Smooth muscle cell (in vitro differentiated cells): ENCODE measurements at regions not wholly inside any gene's neighbourhood (a gene's known extent, or its start where the extent isn't known, plus 50 kb on each side); places are given as distances from the start of the nearest gene placed in this dataset.

Source experiments
- DNase-seq: peaks from one replicate; lab custom pipeline; 2025; ENCODE audit not compliant: unreplicated experiment; lab: John Stamatoyannopoulos, UW
- H2AFZ ChIP-seq: fragments of 200-600 bp; sonication (generic); 2 replicates; pipeline ENCODE4 v1.6.0; 2016; ENCODE audit warnings: antibody characterized with exemption, low read depth, mild to moderate bottlenecking
- H3F3A ChIP-seq: fragments of 200-600 bp; sonication (generic); 2 replicates; pipeline ENCODE4 v1.6.0; 2017; ENCODE audit warnings: antibody characterized with exemption, low read depth
- H3K27ac ChIP-seq: fragments of 200-600 bp; sonication (generic); 2 replicates; pipeline ENCODE4 v1.5.1; 2016; ENCODE audit warnings: low read depth, mild to moderate bottlenecking
- H3K27me3 ChIP-seq: fragments of 200-600 bp; sonication (generic); 2 replicates; pipeline ENCODE4 v1.6.1; 2016; ENCODE audit warnings: low read depth, mild to moderate bottlenecking
- H3K36me3 ChIP-seq: fragments of 200-600 bp; sonication (generic); 2 replicates; pipeline ENCODE4 v1.5.1; 2016; ENCODE audit warnings: low read depth
- H3K4me1 ChIP-seq: fragments of 200-600 bp; sonication (generic); 2 replicates; pipeline ENCODE4 v1.5.1; 2016; ENCODE audit warnings: low read depth
- H3K4me2 ChIP-seq: fragments of 200-600 bp; sonication (generic); 2 replicates; pipeline ENCODE4 v1.6.0; 2016; ENCODE audit warnings: mild to moderate bottlenecking
- H3K4me3 ChIP-seq: fragments of 200-600 bp; sonication (generic); 2 replicates; pipeline ENCODE4 v1.5.1; 2016; ENCODE audit warnings: mild to moderate bottlenecking
- H3K79me2 ChIP-seq: fragments of 200-600 bp; sonication (generic); 2 replicates; pipeline ENCODE4 v1.6.0; 2016; ENCODE audit warnings: low read depth, mild to moderate bottlenecking
- H3K9ac ChIP-seq: fragments of 200-600 bp; sonication (generic); 2 replicates; pipeline ENCODE4 v1.6.0; 2016; ENCODE audit warnings: low read depth
- H3K9me3 ChIP-seq: fragments of 200-600 bp; sonication (generic); replicated peaks from 2 replicates; pipeline ENCODE4 v1.5.1; 2016; ENCODE audit warnings: low read depth
- H4K20me1 ChIP-seq: fragments of 200-600 bp; sonication (generic); 2 replicates; pipeline ENCODE4 v1.6.0; 2016; ENCODE audit warnings: low read depth
- WGBS: methylation state at CpG from one replicate; pipeline ENCODE4 v1.1.7; 2016; ENCODE audit warnings: low lambda C conversion rate; 5-methylcytosine and 5-hydroxymethylcytosine counted together
- TF ChIP-seq, protein P1 (sequence below): fragments of 200-600 bp; sonication (generic); IDR thresholded peaks from 2 replicates; pipeline ENCODE4 v1.5.1; 2017; ENCODE audit warnings: borderline replicate concordance, mild to moderate bottlenecking, antibody characterized with exemption; ENCODE audit not compliant: insufficient read depth, poor library complexity, severe bottlenecking

DNA sequence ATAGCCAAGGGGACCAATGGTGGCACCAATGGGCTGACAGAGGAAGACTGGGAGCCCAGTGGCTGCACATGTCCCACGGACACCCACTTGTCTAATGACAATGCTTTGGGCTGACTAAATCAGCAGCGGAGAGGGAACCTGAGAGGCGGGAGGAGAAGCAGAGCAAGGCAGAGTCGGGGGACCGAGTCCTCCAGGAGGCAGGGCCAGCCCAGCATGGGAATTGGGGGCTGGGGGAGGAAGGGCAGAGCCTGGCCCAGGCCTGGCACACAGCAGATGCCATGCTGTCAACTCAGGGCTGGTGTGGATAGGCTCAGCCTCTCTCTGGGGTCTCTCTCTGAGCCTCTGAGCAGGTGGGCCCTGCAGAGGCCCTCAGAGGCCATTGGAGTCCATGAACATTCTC, 78.4 kb upstream of the KLF13 start:
- Histone ChIP-seq H3F3A (no peaks in the 10 kb centered on the region), H3K79me2 (no peaks in the 10 kb centered on the region), H3K36me3 (no peaks in the 10 kb centered on the region), H3K4me3 (no peak overlapping the region), H3K27me3 (no peaks in the 10 kb centered on the region), H3K4me1 (no peaks in the 10 kb centered on the region), H2AFZ (no peak overlapping the region), H3K27ac (no peak overlapping the region), H3K9me3 (no peaks in the 10 kb centered on the region), H4K20me1 (no peaks in the 10 kb centered on the region), H3K9ac (no peak overlapping the region), H3K4me2 (no peak overlapping the region)
- DNase-seq: no peak
- WGBS: 82% methylated on average over 5 of the region's 5 CpGs
- TF ChIP-seq, protein P1, sequence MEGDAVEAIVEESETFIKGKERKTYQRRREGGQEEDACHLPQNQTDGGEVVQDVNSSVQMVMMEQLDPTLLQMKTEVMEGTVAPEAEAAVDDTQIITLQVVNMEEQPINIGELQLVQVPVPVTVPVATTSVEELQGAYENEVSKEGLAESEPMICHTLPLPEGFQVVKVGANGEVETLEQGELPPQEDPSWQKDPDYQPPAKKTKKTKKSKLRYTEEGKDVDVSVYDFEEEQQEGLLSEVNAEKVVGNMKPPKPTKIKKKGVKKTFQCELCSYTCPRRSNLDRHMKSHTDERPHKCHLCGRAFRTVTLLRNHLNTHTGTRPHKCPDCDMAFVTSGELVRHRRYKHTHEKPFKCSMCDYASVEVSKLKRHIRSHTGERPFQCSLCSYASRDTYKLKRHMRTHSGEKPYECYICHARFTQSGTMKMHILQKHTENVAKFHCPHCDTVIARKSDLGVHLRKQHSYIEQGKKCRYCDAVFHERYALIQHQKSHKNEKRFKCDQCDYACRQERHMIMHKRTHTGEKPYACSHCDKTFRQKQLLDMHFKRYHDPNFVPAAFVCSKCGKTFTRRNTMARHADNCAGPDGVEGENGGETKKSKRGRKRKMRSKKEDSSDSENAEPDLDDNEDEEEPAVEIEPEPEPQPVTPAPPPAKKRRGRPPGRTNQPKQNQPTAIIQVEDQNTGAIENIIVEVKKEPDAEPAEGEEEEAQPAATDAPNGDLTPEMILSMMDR: no peak

DNA sequence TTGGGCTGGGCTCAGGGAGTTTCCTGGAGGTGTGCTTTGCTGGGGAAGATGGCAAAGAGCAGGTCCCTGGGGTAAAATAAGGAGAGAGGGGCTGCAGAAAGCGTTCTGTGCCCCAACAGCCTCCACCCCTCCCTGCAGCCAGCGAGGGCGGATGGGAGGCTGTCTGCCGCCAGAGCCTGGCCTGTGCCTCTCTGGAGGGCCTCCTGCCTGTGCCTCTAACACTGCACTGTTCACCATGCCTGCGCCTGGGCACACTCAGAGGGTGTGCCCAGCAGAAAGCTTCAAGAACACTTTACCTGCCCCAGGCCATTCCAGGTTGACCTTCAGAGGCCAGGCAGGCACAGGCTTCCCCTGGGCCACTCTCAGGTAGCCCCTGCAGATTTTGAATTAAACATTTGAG, 77.7 kb upstream of the KLF13 start:
- no peaks in the 10 kb centered on the region for H3K36me3 ChIP-seq
- no peak overlapping the region for H2AFZ ChIP-seq
- TF ChIP-seq, protein P1: no peak
- 100% methylated on average over 5 of the region's 5 CpGs for WGBS
- no peaks in the 10 kb centered on the region for H3K79me2 ChIP-seq
- DNase-seq: no peak
- no peaks in the 10 kb centered on the region for H3K4me1 ChIP-seq
- H3F3A ChIP-seq: no peaks in the 10 kb centered on the region
- H3K4me3 ChIP-seq: no peak overlapping the region
- no peak overlapping the region for H3K4me2 ChIP-seq
- H3K9me3 ChIP-seq: no peaks in the 10 kb centered on the region
- no peaks in the 10 kb centered on the region for H3K27me3 ChIP-seq
- H3K27ac ChIP-seq: no peak overlapping the region
- no peaks in the 10 kb centered on the region for H4K20me1 ChIP-seq
- H3K9ac ChIP-seq: no peak overlapping the region

DNA sequence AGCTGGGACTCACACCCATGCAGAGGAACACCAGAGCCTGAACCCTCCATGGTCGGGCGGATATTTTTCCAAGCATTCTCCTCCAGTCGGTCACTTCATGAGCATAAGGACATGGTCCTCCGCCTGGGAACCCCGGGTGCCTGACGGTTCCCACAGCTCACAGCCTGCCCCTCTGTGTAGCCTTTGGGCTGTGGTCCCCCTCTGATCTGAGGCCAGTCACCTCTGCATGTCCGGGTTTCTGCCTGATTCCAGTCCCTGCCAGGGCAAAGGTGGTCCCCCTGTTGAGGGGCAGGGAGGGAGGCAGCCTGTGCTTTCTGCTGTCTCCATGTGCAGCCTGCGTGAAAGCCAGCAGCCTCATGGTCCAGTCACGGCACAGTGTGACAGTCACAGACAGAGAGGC, 76.6 kb upstream of the KLF13 start:
- Histone ChIP-seq H3F3A (no peaks in the 10 kb centered on the region), H3K36me3 (no peaks in the 10 kb centered on the region), H3K79me2 (no peaks in the 10 kb centered on the region), H3K9ac (no peak overlapping the region), H2AFZ (no peak overlapping the region), H3K27ac (no peak overlapping the region), H3K9me3 (no peaks in the 10 kb centered on the region), H4K20me1 (no peaks in the 10 kb centered on the region), H3K4me1 (no peaks in the 10 kb centered on the region), H3K4me2 (no peak overlapping the region), H3K27me3 (no peaks in the 10 kb centered on the region), H3K4me3 (no peak overlapping the region)
- TF ChIP-seq, protein P1: no peak
- no peak for DNase-seq
- 85% methylated on average over 9 of the region's 9 CpGs for WGBS

DNA sequence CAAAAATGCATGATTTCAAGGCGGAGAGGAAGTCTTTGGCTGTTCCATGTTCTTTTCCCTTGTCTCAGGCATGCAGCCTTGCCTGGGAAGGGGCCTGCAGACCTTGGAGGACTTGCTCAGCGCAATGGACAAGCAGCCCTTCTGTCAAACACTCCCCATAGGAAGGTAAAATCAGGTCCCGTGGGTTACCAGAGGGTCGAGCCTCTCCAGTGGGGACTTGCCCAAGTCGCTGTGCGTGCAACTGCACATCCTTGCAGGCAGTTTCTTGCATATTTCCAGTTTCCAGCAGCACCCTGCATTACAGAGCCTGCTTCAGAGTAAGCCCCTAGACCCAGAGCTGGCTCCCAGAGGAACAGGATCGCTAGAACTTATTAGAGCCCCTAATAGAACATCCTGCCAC, 75.5 kb upstream of the KLF13 start:
- DNase-seq: no peak
- Histone ChIP-seq H3K79me2 (no peaks in the 10 kb centered on the region), H3K9ac (no peak overlapping the region)

More for the DNA sequence above, 75.5 kb upstream of the KLF13 start:
- TF ChIP-seq, protein P1: no peak
- Histone ChIP-seq H3K4me2 (no peak overlapping the region), H3K4me3 (no peak overlapping the region), H3K4me1 (no peaks in the 10 kb centered on the region), H3F3A (no peaks in the 10 kb centered on the region), H3K27me3 (no peaks in the 10 kb centered on the region), H3K36me3 (no peaks in the 10 kb centered on the region), H2AFZ (no peak overlapping the region), H3K9me3 (no peaks in the 10 kb centered on the region), H4K20me1 (no peaks in the 10 kb centered on the region), H3K27ac (no peak overlapping the region)
- WGBS: 88% methylated on average over 7 of the region's 7 CpGs
